Stimulated activated naive CD4-positive, alpha-beta T cell treated with Interleukin-2 at 50 U/mL for 16 hours (primary cell): ENCODE measurements at regions not wholly inside any gene's neighbourhood (a gene's known extent, or its start where the extent isn't known, plus 50 kb on each side); places are given as distances from the start of the nearest gene placed in this dataset.

Experiments
- DNase-seq: peaks from one replicate; lab custom pipeline; 2025; lab: John Stamatoyannopoulos, UW

GRCh38 chr9:7238247-7238637, 480.5 kb downstream of the KDM4C start:
- DNase-seq = no peak

DNA sequence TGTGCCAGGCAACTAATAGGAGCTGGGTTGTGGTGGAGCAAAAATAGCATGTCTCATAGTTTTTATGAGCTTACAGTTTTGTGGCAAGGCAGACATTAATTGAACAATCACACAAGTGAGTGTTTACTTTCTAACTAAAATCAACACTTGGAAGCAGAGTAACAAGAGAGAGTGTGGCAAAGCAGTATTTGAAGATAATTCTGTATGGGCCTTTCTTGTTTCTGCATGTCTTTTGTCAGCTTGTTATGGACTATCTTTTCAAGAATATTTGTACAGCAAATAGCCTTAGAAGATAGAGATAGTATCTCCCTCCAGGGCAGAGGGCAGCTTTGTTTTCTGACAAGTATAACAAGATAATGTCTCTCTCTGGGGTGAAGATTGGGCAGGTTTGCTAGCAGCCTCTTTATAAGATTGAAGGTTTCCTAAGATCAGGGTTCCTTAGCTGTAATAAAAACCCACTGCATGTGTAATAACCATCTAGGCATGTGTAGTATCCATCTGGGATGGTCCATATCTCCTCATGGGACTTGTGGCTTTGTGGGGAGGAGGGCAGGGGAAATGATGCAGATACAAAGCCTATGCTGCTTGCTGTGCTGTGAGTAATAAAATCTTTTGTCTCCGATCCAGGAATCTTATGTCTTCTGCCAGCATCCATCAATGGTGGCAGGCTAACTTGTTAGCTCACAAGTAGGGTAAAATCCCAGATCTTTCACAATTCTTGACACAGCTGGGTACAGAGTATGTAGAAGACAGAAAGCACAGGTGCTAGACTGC, 479.9 kb downstream of the KDM4C start:
- DNase-seq = no peak

- DNase-seq = no peak
Measured at GRCh38 chr9:7236186-7236585, 478.4 kb downstream of the KDM4C start.

DNA sequence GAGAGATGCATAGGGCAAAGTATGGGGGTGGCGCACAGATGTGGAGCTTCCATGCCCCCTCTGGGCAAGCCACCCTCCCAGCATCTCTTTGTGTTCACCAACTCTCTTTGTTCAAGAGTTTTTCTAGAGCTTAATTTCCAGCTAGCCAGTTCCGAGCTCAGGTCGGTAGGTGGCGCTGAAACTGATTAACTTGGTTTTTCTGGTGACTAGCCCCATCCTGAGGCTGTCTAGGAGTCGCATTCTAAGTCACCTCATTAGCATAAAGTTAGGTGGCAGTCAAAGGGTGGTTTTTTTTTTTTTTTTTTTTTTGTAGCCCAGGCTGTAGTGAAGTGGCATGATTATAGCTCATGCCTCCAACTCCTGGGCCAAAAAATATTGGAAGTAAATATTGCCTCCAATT, 476.4 kb downstream of the KDM4C start:
- DNase-seq = no peak

- no peak for DNase-seq
Measured at GRCh38 chr9:7229571-7229970, 471.8 kb downstream of the KDM4C start.

DNA sequence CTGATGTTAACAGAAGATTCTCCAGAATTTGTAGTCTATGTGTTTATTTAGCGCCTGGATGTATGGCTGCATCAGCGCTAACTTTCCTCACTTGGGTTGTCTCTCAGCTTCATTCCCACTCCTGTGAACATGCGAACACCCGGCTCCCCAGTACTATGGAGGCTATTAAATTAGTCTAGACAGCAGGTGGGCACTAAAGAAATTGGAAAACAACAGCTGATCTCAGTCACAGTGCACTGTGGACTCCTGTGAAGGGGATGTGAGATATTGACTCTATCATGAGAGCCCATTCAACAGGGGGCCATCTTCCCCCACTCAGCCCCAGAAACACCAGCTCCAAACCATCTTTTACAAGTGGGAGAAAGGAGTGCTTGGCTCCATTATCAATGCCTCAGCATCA, 471.0 kb downstream of the KDM4C start:
- DNase-seq = no peak

DNA sequence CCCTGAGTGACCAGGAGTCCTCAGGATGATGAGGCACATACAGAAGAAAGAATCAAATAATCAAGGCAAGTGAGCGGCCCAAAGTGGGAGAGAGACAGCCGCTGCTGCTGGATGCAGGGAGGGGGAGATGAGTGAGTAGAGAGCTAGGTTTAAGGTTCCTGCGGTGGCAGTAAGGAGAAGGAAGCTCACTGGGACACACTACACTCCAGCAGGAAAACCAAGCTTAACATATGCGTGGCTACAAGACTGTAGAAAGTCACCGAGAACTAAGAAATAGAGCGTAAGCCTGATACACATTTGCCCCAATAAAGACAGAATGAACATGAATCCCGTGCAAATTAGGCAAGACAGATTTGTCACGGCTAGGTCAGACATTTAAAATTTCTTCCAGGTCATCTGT, 470.2 kb downstream of the KDM4C start:
- no peak for DNase-seq

DNA sequence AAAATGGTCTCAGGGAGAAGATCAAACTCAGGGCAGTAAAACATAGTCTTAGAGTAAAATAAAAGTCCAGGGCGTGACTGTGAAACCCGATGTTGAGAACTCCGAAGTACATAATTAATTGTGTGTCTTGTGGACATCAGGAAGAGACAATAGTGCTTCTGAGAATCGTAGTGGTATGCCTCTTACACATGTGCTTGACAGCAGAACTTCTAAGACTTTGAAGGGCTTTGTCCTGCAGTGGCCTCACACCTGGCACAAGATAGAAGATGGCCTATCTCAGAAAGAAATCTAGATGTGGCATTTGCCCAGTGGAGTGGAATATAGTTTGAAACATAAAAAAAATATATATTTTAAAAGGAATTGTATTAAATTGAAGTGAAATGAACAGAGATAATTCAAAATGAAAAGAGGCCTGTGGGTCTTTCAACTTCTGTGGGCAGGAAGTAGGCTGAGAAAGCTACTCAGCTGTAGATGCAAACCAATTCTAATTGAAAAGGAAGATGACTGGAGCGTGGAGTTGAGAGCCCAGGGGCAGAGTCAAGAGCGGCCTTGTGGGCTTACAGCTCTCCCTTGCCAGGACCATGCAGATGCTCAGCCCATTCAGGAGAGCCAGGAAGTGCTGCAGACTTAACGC, 468.4 kb downstream of the KDM4C start:
- no peak for DNase-seq
